HG03521 (cell line): ENCODE measurements at regions not wholly inside any gene's neighbourhood (a gene's known extent, or its start where the extent isn't known, plus 50 kb on each side); places are given as distances from the start of the nearest gene placed in this dataset.
A peak's percentile ranks its signal among the peaks of the same experiment; 100 is the strongest.

Experiments used
- ATAC-seq: cut with Tn5 transposase; IDR thresholded peaks from one replicate; pipeline ENCODE4 v1.9.1; 2021; ENCODE audit warnings: mild to moderate bottlenecking, moderate library complexity; ENCODE audit not compliant: unreplicated experiment

DNA sequence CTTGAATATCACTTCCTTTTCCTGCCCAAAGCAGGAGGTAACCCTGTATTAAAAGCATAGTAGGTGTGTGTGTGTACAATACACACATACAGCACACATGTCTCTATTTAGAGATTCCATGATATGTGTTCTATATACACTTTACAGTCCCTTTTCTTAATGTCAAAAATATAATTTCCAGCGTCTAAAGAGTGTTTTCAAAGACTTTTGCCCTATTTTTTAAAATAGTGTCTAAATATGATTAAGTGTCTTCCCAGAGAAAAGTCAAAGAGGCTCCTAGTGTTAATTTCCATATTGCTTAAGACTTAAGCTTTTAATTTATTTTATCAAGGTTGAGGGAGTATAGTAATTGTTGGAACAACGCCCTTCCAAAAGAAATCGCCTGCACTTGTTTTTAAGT is 420.3 kb upstream of the POU3F3 start:
- ATAC-seq = no peak

DNA sequence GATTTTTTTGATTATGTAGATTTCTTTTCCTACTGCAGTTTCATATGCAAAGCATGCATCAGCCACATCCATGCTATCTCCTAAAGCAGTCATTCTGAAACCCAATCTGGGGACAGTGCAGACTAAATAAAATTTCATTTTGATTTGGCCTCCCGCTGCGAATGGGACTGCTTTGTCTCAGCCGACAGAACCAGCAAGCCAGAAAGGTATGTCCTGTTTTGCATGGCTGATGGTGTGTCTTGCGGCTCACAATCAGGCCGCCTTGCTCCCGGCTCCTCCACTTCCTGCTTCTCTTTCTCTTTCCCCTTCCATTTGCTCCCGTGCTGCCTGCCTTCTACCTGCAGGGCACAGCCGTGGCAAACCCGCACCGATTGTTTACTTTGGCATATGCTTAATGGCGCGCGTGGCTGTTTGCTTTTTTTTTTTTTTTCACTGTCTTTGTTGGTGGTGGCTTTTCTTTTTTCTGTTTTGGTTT is 419.6 kb upstream of the POU3F3 start:
- peak; percentile 47 for ATAC-seq

GRCh38 chr2:104434966-104435365 is 418.9 kb upstream of the POU3F3 start:
- no peak for ATAC-seq

DNA sequence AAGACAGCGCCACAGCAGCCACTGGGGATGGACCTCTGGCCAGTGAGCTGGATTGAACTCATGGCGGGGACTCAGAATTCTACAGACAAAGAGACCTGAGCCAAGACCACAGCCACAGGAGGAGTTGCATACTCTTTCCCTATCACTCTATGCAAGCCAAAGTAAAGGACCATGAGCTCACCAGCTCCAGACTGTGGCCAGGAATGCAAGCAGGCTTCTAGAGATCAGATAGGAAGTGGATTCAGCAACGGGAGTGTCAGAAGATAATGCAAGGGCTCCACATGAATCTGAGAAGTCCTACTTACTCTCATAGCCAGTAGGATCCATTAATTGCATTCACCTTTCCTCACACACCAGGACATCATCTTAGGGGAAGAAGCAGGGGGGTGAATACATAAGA is 415.4 kb upstream of the POU3F3 start:
- no peak for ATAC-seq

DNA sequence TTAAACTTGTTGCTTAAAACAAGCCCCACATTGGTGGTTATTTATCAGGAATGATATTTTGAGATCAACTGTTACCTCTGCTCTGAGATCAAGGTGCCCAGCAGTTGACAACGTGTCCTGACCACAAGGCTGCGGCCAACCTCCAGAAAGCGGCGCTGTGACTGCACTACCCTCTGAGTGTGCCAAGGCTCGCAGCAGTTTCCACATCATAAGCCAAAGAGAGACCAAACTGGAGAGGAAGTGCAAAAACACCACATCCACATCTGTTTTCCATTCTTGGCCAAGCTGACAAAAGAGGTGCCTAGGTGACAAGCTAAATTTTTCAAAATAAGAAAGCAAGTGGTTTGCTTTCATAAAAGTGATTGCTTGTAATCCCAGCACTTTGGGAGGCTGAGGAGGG is 410.8 kb upstream of the POU3F3 start:
- ATAC-seq = no peak

GRCh38 chr2:104444392-104444791 is 409.5 kb upstream of the POU3F3 start:
- no peak for ATAC-seq

DNA sequence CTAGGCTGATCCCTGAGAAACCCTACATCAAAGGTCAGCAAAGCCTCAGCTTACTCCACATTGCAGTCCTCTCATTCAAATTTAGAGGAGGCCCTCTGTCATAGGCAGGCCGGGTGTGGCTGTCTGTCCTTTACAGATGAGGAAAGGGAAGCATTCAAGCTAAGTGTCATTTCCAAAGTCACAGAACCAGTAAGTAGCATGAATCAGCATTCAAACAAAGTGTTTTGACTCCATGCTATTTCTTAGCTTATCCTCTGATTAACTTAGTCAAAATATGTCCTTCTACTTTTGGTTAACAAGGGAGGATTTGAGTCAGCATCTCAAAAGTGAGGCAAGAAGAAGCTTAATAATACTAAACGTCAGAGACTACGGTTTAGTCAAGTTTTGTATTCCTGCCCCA is 409.0 kb upstream of the POU3F3 start:
- ATAC-seq = no peak

DNA sequence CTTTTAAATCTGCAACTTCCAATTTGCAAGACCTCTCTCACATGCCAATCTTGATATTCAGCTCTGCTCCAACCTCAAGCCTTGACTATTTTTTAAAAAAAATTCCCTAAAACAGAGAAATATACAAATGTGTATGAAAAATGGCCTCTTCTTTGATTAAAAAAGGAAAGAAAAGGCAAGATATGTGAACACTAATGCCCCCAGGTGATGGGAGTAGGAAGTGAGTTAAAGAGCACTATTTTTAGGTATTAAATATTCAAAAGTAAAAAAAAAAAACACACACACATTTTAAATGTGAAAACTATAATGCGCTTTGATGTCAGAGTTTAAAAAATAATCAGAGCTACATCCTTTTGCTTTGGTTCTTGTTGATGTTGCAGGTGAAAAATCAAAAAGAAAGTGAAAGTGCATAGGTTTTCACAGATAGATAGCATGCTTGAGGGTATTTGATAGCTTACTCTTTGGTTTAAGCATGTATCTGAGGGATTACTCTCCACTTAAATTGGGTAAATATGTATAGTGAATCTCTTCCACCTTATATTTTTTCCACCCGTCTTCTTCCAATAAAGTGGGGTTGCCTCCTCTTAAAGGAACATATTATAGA is 406.0 kb upstream of the POU3F3 start:
- no peak for ATAC-seq

DNA sequence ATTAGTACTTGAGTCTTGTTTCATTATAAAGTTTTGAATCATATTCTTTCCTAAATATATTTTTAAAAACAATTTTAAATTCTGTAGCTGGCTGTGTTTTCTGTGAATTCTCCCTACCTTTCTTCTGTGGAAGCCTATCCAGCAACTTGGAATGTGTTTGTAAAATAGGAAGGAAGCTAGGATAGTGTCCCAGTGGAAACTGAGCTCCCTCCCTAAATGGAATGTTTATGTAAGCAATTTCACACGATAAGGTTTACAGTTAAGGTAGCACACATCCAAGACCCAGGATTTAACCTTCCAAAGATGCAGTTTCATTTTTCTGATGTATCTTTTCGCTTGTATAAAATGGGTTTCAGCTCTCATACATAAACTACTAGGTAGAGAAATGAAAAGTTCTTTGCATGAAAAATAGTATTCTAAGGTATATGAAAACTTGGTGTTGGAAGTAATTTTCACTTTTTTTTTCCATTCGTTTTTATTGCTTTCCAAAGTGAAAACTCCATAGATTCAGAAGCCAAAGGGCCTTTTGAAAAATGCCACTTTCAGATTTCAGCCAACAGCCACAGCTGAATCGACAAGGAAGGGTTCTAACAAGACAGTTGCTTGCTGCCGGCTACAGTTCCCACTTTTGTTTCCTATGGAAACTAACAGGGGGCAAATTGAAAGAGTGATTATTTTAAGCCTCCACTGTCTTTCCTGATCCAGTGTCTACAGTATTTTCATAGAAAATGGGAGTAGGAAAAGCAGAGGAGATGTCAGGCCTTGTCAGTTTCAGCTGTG is 405.1 kb upstream of the POU3F3 start:
- ATAC-seq = no peak

DNA sequence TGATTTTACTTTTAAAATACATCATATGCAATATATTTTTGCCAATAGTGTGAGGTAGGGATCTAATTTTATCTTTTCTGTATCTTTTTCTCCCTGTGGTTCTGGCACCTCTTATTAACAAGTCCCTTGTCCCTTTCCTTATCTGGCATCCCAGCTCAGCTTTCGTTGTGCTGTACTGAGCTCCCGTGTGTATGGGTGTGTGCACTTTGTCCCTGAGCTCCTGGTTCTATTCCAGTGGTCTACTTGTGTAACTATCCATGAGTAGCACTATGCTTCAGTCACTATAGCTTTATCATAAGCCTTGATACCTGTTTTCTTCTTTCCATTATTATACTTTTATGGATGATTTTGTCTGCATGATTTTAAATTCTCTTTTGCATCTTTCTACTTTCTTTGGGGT is 401.4 kb upstream of the POU3F3 start:
- no peak for ATAC-seq

DNA sequence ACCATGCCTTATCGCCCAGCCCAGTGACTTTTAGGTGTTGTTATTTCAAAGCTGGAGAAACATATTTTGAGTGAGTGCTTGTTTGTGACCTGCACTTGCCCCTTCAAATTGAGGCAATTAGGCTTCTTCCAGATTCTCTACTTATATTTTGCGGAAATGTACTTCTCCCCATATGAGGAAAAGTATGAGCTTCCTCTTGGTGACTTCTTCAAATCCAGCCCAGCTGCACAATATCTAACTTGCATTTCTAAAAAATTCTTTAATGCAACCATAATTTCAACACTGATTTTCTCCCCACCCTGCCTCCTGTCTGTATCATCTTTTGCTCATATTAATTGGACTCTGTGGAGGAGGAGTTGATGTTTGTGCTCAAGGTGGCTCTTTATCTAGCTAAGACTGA is 391.2 kb upstream of the POU3F3 start:
- no peak for ATAC-seq

DNA sequence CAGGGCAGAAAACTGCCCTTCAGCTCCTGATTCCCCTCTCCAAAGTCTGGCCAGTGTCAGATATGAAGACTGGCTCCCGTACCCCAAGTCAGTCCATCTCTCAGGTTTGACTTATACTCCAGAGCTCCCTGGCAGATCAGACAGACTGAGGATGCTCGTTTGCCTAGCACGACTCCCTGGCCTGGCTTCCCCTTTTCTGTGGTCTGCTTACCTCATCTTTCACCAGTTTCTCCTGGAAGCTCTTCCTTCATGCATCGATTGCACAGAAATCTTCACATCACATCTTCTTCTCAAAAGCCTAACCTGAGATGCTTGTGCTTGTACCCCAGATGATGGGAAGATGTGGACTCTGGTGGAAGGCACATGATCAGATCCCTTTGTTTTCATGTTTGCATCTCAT is 387.9 kb upstream of the POU3F3 start:
- no peak for ATAC-seq

DNA sequence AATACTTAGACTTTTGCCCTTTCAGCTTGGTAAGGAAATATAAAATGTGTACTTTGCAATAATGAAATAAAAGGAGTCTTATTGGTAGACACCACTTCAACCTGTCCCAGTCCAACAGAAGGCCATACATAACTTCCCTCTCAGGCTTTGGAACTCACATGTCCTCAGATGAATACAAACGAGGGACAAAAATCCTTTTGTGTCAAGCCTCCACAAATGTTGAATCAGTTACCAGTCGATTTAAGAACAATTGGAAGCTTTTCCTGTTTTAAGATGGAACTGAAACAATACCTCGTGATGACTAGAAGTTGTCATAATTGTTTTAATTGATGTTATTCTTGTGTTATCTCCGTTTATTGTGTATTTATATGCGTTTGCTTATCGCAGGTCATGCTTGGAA is 385.1 kb upstream of the POU3F3 start:
- ATAC-seq = no peak

DNA sequence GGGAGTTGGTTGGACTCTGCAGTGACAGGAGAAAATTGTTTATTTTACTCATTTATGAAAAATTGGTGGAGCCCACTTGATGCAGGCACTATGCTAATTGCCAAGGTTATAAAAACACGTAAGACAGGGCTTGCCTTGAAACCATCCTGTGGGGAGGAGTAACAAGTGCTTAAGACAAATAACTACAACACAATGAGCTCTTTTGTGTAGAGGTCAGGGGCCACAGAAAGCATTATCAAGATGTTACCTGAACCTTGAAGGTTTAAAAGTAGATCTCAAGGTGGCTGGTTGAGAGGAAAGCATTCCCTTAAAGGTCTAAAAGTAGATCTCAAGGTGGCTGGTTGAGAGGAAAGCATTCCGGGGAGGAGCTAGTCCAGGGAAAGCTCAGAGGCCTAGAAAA is 381.8 kb upstream of the POU3F3 start:
- ATAC-seq = no peak

DNA sequence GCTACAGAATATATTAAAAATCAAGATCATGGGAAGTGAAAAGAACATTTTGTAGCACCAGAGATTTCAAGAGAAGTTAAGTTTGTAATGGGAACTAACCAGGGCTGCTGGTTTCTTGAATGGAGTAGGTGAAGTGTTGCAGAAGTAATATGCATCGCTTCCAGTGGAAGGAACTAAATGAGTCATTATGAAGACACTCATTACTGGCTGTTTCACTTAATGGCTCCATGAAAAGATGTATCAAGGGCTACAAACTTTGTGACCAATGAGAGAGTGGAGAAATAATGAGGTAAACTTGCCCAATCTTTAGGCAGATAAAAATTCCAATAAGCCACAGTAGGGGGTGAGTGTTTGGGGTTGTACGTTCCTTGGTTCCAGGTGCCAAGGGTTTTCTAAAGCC is 380.4 kb upstream of the POU3F3 start:
- ATAC-seq = no peak

GRCh38 chr2:104474716-104475115 is 379.2 kb upstream of the POU3F3 start:
- ATAC-seq = no peak

DNA sequence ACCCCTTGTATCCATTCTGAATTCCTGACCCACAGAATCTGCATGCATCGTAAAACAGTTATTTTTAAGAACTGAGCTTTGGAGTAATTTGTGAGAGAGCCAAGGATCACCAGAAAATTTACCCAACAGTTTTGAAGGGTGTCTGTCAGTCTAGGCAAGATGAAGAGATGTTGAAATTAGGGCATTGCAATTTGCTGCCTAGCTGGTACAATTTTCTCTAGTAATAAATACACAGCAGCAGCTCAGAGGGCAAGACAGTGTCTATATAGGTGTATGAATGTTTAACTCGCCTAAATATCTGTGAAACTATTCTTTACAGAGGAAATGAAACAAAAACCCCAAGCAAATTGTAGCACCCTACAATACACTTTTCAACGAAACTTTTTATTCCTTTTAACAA is 377.8 kb upstream of the POU3F3 start:
- no peak for ATAC-seq

GRCh38 chr2:104476563-104476988 is 377.3 kb upstream of the POU3F3 start:
- ATAC-seq = no peak

DNA sequence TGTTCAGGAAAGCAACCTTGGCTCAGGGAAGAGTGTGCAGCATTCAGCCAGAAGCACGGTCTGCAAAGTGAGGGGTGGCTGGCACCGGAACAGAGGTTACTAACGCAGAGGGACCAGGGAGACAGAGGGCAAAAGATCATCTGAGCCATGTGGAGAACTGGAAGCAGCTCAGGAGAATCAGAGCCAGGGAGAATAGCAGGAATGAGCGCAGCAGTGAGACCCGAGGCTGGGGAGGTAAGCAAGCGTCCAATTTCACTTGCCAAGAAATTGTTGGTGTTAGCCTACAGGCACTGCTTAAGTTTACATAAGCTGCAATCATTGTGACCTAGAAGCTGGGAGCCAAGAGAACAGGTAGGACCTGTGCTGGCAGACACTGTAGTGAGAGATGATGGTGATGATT is 372.6 kb upstream of the POU3F3 start:
- no peak for ATAC-seq

- no peak for ATAC-seq
Observed at GRCh38 chr2:104487366-104487765, 366.5 kb upstream of the POU3F3 start.

DNA sequence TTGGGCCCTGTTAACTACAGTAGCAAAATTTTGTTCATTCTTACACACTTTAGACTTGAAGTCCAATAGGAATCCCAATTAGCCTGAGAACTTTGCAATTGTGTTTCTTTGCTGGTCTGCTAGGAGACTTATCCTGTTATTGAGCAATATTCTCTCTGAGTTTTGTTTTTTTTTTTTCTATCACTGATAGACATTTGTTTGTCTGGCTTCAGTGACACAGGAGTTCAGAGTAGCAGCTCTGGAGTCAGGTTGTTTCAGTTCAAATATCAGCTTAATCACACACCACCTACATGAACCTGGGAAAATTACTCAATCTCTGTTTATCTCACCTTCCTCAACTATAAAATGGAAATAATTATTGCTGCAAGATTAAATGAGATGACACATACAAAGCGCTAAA is 360.2 kb upstream of the POU3F3 start:
- no peak for ATAC-seq

GRCh38 chr2:104501342-104501741 is 352.6 kb upstream of the POU3F3 start:
- no peak for ATAC-seq

- ATAC-seq = no peak
Observed at GRCh38 chr2:104501929-104502328, 352.0 kb upstream of the POU3F3 start.
